H9 (cell line): ENCODE measurements at regions not wholly inside any gene's neighbourhood (a gene's known extent, or its start where the extent isn't known, plus 50 kb on each side); places are given as distances from the start of the nearest gene placed in this dataset.
"Not testable (repeated sequence)": the region's sequence is repeated elsewhere in the genome, so short reads cannot be mapped to it uniquely, and the experiment has no call there.

Experiments used
- DNase-seq: peaks from one replicate; pipeline ENCODE4 v3.0.0-alpha.2; 2017
- H2AFZ ChIP-seq: one replicate; pipeline ENCODE4 v1.6.1; 2013; ENCODE audit warnings: mild to moderate bottlenecking, low read length, control low read depth, moderate library complexity
- H2AK5ac ChIP-seq: 2 replicates; pipeline ENCODE4 v1.6.1; 2013; ENCODE audit warnings: low read length, control low read depth, mixed read lengths; ENCODE audit not compliant: insufficient read length
- H2BK120ac ChIP-seq: one replicate; pipeline ENCODE4 v1.6.1; 2013; ENCODE audit warnings: low read depth, mild to moderate bottlenecking, low read length, control low read depth, inconsistent platforms; ENCODE audit not compliant: poor library complexity, severe bottlenecking
- H2BK12ac ChIP-seq: 2 replicates; pipeline ENCODE4 v1.6.1; 2013; ENCODE audit warnings: low read length, control low read depth, mixed read lengths, low read depth; ENCODE audit not compliant: insufficient read length
- H2BK15ac ChIP-seq: 2 replicates; pipeline ENCODE4 v1.6.1; 2013; ENCODE audit warnings: low read depth, low read length, control low read depth
- H2BK20ac ChIP-seq: one replicate; pipeline ENCODE4 v1.6.1; 2013; ENCODE audit warnings: low read depth, mild to moderate bottlenecking, low read length, control low read depth, inconsistent platforms; ENCODE audit not compliant: poor library complexity, severe bottlenecking
- H2BK5ac ChIP-seq: 2 replicates; pipeline ENCODE4 v1.6.1; 2013; ENCODE audit warnings: low read length, control low read depth, mixed read lengths; ENCODE audit not compliant: insufficient read length
- H3K14ac ChIP-seq: 2 replicates; pipeline ENCODE4 v1.6.1; 2013; ENCODE audit warnings: low read length, control low read depth; ENCODE audit not compliant: insufficient read depth
- H3K18ac ChIP-seq: 2 replicates; pipeline ENCODE4 v1.6.1; 2013; ENCODE audit warnings: low read depth, mild to moderate bottlenecking, mixed read lengths, low read length, control low read depth; ENCODE audit not compliant: insufficient read length
- H3K23ac ChIP-seq: 2 replicates; pipeline ENCODE4 v1.6.1; 2013; ENCODE audit warnings: low read length, control low read depth, mixed read lengths, low read depth; ENCODE audit not compliant: insufficient read length
- H3K23me2 ChIP-seq: 2 replicates; pipeline ENCODE4 v1.6.1; 2013; ENCODE audit warnings: low read depth, mild to moderate bottlenecking, mixed read lengths, low read length, control low read depth; ENCODE audit not compliant: insufficient read length, poor library complexity, severe bottlenecking
- H3K27ac ChIP-seq: 2 replicates; pipeline ENCODE4 v1.5.1; 2013; ENCODE audit warnings: low read length, control low read depth, mixed read lengths, low read depth; ENCODE audit not compliant: insufficient read length
- H3K27me3 ChIP-seq: 2 replicates; pipeline ENCODE4 v1.6.1; 2013; ENCODE audit warnings: low read length, control low read depth, inconsistent platforms; ENCODE audit not compliant: insufficient read depth
- H3K4ac ChIP-seq: 2 replicates; pipeline ENCODE4 v1.6.1; 2013; ENCODE audit warnings: low read depth, mild to moderate bottlenecking, control low read depth, inconsistent platforms, low read length, moderate library complexity
- H3K4me1 ChIP-seq: 2 replicates; pipeline ENCODE4 v1.6.1; 2013; ENCODE audit warnings: low read length, control low read depth, inconsistent platforms; ENCODE audit not compliant: insufficient read depth
- H3K4me2 ChIP-seq: 2 replicates; pipeline ENCODE4 v1.6.1; 2013; ENCODE audit warnings: low read length, control low read depth, mixed read lengths; ENCODE audit not compliant: insufficient read length, insufficient read depth
- H3K56ac ChIP-seq: 2 replicates; pipeline ENCODE4 v1.6.1; 2013; ENCODE audit warnings: low read depth, mild to moderate bottlenecking, mixed read lengths, low read length, control low read depth; ENCODE audit not compliant: insufficient read length
- H3K79me1 ChIP-seq: 2 replicates; pipeline ENCODE4 v1.6.1; 2013; ENCODE audit warnings: low read depth, mild to moderate bottlenecking, moderate library complexity, low read length, control low read depth, inconsistent platforms; ENCODE audit not compliant: insufficient read depth, poor library complexity, severe bottlenecking
- H3K79me2 ChIP-seq: 2 replicates; pipeline ENCODE4 v1.6.1; 2013; ENCODE audit warnings: low read length, control low read depth, inconsistent platforms; ENCODE audit not compliant: insufficient read depth
- H3K9ac ChIP-seq: 2 replicates; pipeline ENCODE4 v1.6.1; 2013; ENCODE audit warnings: low read length, control low read depth, mixed read lengths; ENCODE audit not compliant: insufficient read length; ENCODE audit errors: extremely low read depth
- H3K9me3 ChIP-seq: one replicate; pipeline ENCODE4 v1.6.1; 2013; ENCODE audit warnings: low read depth, low read length, inconsistent platforms; ENCODE audit not compliant: control insufficient read depth
- H3T11ph ChIP-seq: one replicate; pipeline ENCODE4 v1.6.1; 2013; ENCODE audit warnings: mild to moderate bottlenecking, low read length, control low read depth, inconsistent platforms
- H4K20me1 ChIP-seq: one replicate; pipeline ENCODE4 v1.6.1; 2013; ENCODE audit not compliant: control insufficient read depth, insufficient read length, insufficient read depth
- H4K5ac ChIP-seq: 2 replicates; pipeline ENCODE4 v1.6.1; 2013; ENCODE audit warnings: low read depth, mild to moderate bottlenecking, mixed read lengths, low read length, control low read depth; ENCODE audit not compliant: insufficient read length
- H4K8ac ChIP-seq: replicated peaks from 2 replicates; pipeline ENCODE4 v1.6.1; 2013; ENCODE audit warnings: low read length, control low read depth, mixed read lengths, low read depth; ENCODE audit not compliant: insufficient read length
- H4K91ac ChIP-seq: 2 replicates; pipeline ENCODE4 v1.6.1; 2013; ENCODE audit warnings: low read depth, mild to moderate bottlenecking, moderate library complexity, mixed read lengths, low read length, control low read depth; ENCODE audit not compliant: insufficient read length
- H3K27ac Mint-ChIP-seq, 3 experiments: 2 replicates in 2 of 3; 3 replicates in 1 of 3; pipeline ENCODE4 v1.8.0; 2020 to 2021; ENCODE audit warnings: mixed read lengths in 3 of 3, mild to moderate bottlenecking in 1 of 3, moderate library complexity in 1 of 3
- H3K27me3 Mint-ChIP-seq: 2 replicates; pipeline ENCODE4 v1.8.0; 2021; ENCODE audit warnings: low read depth, mild to moderate bottlenecking, moderate library complexity, mixed read lengths
- H3K36me3 Mint-ChIP-seq, 3 experiments: 2 replicates in 2 of 3; 3 replicates in 1 of 3; pipeline ENCODE4 v1.8.0; 2020 to 2021; ENCODE audit warnings: low read depth in 3 of 3, mixed read lengths in 3 of 3; ENCODE audit not compliant: insufficient read depth in 1 of 3
- H3K4me1 Mint-ChIP-seq, 2 experiments: 2 replicates each; pipeline ENCODE4 v1.8.0; 2020; ENCODE audit warnings: mixed read lengths in 2 of 2
- H3K4me3 Mint-ChIP-seq, 2 experiments: 2 replicates in 1 of 2; 3 replicates in 1 of 2; pipeline ENCODE4 v1.8.0; 2020 to 2021; ENCODE audit warnings: mild to moderate bottlenecking in 2 of 2, mixed read lengths in 2 of 2, moderate library complexity in 1 of 2
- H3K9me3 Mint-ChIP-seq, 2 experiments: 2 replicates in 1 of 2; 3 replicates in 1 of 2; pipeline ENCODE4 v1.8.0; 2020; ENCODE audit warnings: mild to moderate bottlenecking in 2 of 2, mixed read lengths in 2 of 2, moderate library complexity in 1 of 2
- CTCF ChIP-seq: fragments of 200-600 bp; sonication (generic); conservative IDR thresholded peaks from 3 replicates; pipeline ENCODE4 v1.8.0; 2021; ENCODE audit warnings: antibody characterized with exemption, mild to moderate bottlenecking
- WGBS: extraction: QIAGEN DNeasy Blood & Tissue Kit; methylation state at CpG from one replicate; pipeline ENCODE4 v1.1.7; 2013; ENCODE audit warnings: missing lambda C conversion rate, low lambda C conversion rate, mixed read lengths; ENCODE audit not compliant: insufficient read length; ENCODE audit errors: extremely low coverage; 5-methylcytosine and 5-hydroxymethylcytosine counted together

- DNase-seq, result no peak
- Histone ChIP-seq H3K23me2 (no peaks in the 10 kb centered on the region), H3K18ac (no peak overlapping the region), H4K8ac (no peak overlapping the region), H2BK5ac (no peak overlapping the region), H3K14ac (no peak overlapping the region), H2AFZ (no peak overlapping the region), H4K5ac (no peak overlapping the region), H3K79me1 (no peaks in the 10 kb centered on the region), H3K56ac (no peak overlapping the region), H3K23ac (no peak overlapping the region), H2BK20ac (no peak overlapping the region), H3K9me3 (no peaks in the 10 kb centered on the region), H3K4ac (no peak overlapping the region), H3K4me1 (no peaks in the 10 kb centered on the region), H2BK12ac (no peak overlapping the region), H3K79me2 (no peaks in the 10 kb centered on the region), H2BK120ac (no peak overlapping the region), H2AK5ac (no peak overlapping the region), H3K27me3 (no peaks in the 10 kb centered on the region), H3K4me2 (no peak overlapping the region), H4K91ac (no peak overlapping the region), H4K20me1 (no peaks in the 10 kb centered on the region), H3K27ac (no peak overlapping the region), H2BK15ac (no peak overlapping the region), H3K9ac (no peak overlapping the region), H3T11ph (no peak overlapping the region)
- Mint-ChIP-seq H3K36me3 (peaks cover 0 to 12% (median 12%) of the 10 kb centered on the region in 3 experiments; a peak in 6 of 7 replicates), H3K4me1 (peaks cover 6 to 7% of the 10 kb centered on the region in 2 experiments), H3K27me3 (no peaks in the 10 kb centered on the region), H3K9me3 (peaks cover 0 to 2% of the 10 kb centered on the region in 2 experiments; a peak in 2 of 5 replicates), H3K4me3 (no peak overlapping the region), H3K27ac (no peak overlapping the region; a peak in 1 of 7 replicates)
- no CpG with 5 or more reads among the region's 6 CpGs for WGBS
- no peak for TF ChIP-seq CTCF
These were observed 448.6 kb upstream of the CBLB start for GRCh38 chr3:106317141-106318055.

DNA sequence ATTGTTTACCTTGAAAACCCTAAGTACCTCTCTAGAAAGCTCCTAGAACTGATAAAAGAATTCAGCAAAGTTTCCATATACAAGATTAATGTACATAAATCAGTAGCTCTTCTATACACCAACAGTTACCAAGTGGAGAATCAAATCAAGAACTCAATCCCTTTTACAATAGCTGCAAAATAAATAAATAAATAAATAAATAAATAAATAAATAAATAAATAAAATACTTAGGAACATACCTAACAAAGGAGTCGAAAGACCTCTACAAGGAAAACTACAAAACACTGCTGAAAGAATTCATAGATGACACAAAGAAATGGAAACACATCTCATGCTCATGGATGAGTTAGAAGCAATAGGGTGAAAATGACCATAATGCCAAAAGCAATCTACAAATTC is 452.6 kb upstream of the CBLB start:
- H3K9ac ChIP-seq, H3K27ac Mint-ChIP-seq, DNase-seq, H2BK12ac ChIP-seq, H4K5ac ChIP-seq, H4K20me1 ChIP-seq, H3K27me3 ChIP-seq, H4K8ac ChIP-seq, H3K4ac ChIP-seq, H2AFZ ChIP-seq, H3K4me2 ChIP-seq, H2AK5ac ChIP-seq, H3K4me3 Mint-ChIP-seq, H3T11ph ChIP-seq, H2BK20ac ChIP-seq, H3K79me1 ChIP-seq, H3K56ac ChIP-seq, H2BK5ac ChIP-seq, H3K27ac ChIP-seq, H3K23ac ChIP-seq, H3K23me2 ChIP-seq, H2BK120ac ChIP-seq, H2BK15ac ChIP-seq, H3K9me3 ChIP-seq, H3K79me2 ChIP-seq, H4K91ac ChIP-seq, H3K14ac ChIP-seq, H3K27me3 Mint-ChIP-seq, H3K4me1 ChIP-seq, H3K18ac ChIP-seq: not testable (repeated sequence)
- peaks cover 4 to 31% (median 20%) of the 10 kb centered on the region in 3 experiments for H3K36me3 Mint-ChIP-seq
- WGBS, result no CpG with 5 or more reads among the region's 1 CpG
- H3K4me1 Mint-ChIP-seq, result peaks cover 12% of the 10 kb centered on the region in 2 experiments
- H3K9me3 Mint-ChIP-seq, result peaks cover 16 to 23% of the 10 kb centered on the region in 2 experiments; a peak in 4 of 5 replicates
